Natural killer cell (primary cell): ENCODE measurements at regions not wholly inside any gene's neighbourhood (a gene's known extent, or its start where the extent isn't known, plus 50 kb on each side); places are given as distances from the start of the nearest gene placed in this dataset.

Experiments used
- ATAC-seq, 3 donors: fragments of 150-1000 bp in 2 of 3; fragments of 200-7000 bp in 1 of 3; cut with Tn5 transposase; 1 replicate in 1 of 3; 2 replicates in 2 of 3; pipeline ENCODE4 v1.10.0; 2021; ENCODE audit warnings: mild to moderate bottlenecking in 2 of 3, moderate library complexity in 2 of 3
- DNase-seq, 2 donors: peaks; one replicate each; pipeline versions ENCODE4 v3.0.0 to v3.0.0-alpha.2; 2013 to 2021; ENCODE audit warnings: mixed read lengths in 1 of 2
- H3K27ac ChIP-seq: one replicate; pipeline ENCODE4 v1.5.1; 2013; ENCODE audit warnings: mild to moderate bottlenecking, low read length
- H3K27me3 ChIP-seq: one replicate; pipeline ENCODE4 v1.6.1; 2013; ENCODE audit warnings: low read length; ENCODE audit not compliant: control insufficient read depth, insufficient read depth
- H3K36me3 ChIP-seq: one replicate; pipeline ENCODE4 v1.6.1; 2013; ENCODE audit warnings: low read length; ENCODE audit not compliant: control insufficient read depth, insufficient read depth
- H3K4me1 ChIP-seq: one replicate; pipeline ENCODE4 v1.6.1; 2013; ENCODE audit warnings: low read length; ENCODE audit not compliant: control insufficient read depth, insufficient read depth
- H3K4me3 ChIP-seq: one replicate; pipeline ENCODE4 v1.5.1; 2013; ENCODE audit warnings: low read length
- H3K9me3 ChIP-seq: one replicate; pipeline ENCODE4 v1.6.1; 2013; ENCODE audit warnings: low read length; ENCODE audit not compliant: control insufficient read depth, insufficient read depth
- H3K27ac Mint-ChIP-seq, 2 donors: one replicate each; pipeline ENCODE4 v1.8.0; 2022; ENCODE audit warnings: mild to moderate bottlenecking in 2 of 2, mixed read lengths in 2 of 2, moderate library complexity in 1 of 2
- H3K27me3 Mint-ChIP-seq, 2 donors: one replicate each; pipeline ENCODE4 v1.8.0; 2022; ENCODE audit warnings: low read depth in 2 of 2, mixed read lengths in 2 of 2
- H3K36me3 Mint-ChIP-seq: one replicate; pipeline ENCODE4 v1.8.0; 2022; ENCODE audit warnings: mixed read lengths
- H3K4me1 Mint-ChIP-seq, 2 donors: one replicate each; pipeline ENCODE4 v1.8.0; 2022; ENCODE audit warnings: mixed read lengths in 2 of 2
- H3K4me3 Mint-ChIP-seq: one replicate; pipeline ENCODE4 v1.8.0; 2022; ENCODE audit warnings: mild to moderate bottlenecking, moderate library complexity, mixed read lengths
- H3K9me3 Mint-ChIP-seq, 2 donors: one replicate each; pipeline ENCODE4 v1.8.0; 2022; ENCODE audit warnings: mixed read lengths in 2 of 2
- WGBS: methylation state at CpG from one replicate; pipeline ENCODE4 v1.1.7; 2013; ENCODE audit warnings: missing lambda C conversion rate; ENCODE audit not compliant: insufficient coverage; 5-methylcytosine and 5-hydroxymethylcytosine counted together
- intact Hi-C: fragments of 100-400 bp; cut with micrococcal nuclease; formaldehyde crosslinking; loops from one replicate; pipeline ENCODE4 v1.14.2; 2022
- TF ChIP-seq, protein P1 (sequence below): fragments of 200-600 bp; IDR thresholded peaks from one replicate; pipeline ENCODE4 v1.8.0; 2022; ENCODE audit warnings: antibody characterized with exemption

- Histone ChIP-seq H3K4me3 (no peak overlapping the region), H3K4me1 (no peaks in the 10 kb centered on the region), H3K36me3 (no peaks in the 10 kb centered on the region), H3K27me3 (no peaks in the 10 kb centered on the region), H3K9me3 (no peaks in the 10 kb centered on the region), H3K27ac (no peak overlapping the region)
- Mint-ChIP-seq H3K27ac (no peak overlapping the region), H3K27me3 (peaks cover 0 to 8% of the 10 kb centered on the region in 2 donors), H3K4me3 (no peak overlapping the region), H3K9me3 (no peaks in the 10 kb centered on the region), H3K4me1 (peaks cover 7 to 9% of the 10 kb centered on the region in 2 donors), H3K36me3 (no peaks in the 10 kb centered on the region)
- no peak for DNase-seq
- ATAC-seq = no peak
- intact Hi-C loops = no loop called here
- TF ChIP-seq, protein P1, sequence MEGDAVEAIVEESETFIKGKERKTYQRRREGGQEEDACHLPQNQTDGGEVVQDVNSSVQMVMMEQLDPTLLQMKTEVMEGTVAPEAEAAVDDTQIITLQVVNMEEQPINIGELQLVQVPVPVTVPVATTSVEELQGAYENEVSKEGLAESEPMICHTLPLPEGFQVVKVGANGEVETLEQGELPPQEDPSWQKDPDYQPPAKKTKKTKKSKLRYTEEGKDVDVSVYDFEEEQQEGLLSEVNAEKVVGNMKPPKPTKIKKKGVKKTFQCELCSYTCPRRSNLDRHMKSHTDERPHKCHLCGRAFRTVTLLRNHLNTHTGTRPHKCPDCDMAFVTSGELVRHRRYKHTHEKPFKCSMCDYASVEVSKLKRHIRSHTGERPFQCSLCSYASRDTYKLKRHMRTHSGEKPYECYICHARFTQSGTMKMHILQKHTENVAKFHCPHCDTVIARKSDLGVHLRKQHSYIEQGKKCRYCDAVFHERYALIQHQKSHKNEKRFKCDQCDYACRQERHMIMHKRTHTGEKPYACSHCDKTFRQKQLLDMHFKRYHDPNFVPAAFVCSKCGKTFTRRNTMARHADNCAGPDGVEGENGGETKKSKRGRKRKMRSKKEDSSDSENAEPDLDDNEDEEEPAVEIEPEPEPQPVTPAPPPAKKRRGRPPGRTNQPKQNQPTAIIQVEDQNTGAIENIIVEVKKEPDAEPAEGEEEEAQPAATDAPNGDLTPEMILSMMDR = no peak
- WGBS = 90% methylated on average over 4 of the region's 4 CpGs
These were observed 66.3 kb downstream of the CRYGS start for GRCh38 chr3:186477876-186478275.

- Histone ChIP-seq H3K27me3 (no peaks in the 10 kb centered on the region), H3K4me1 (no peaks in the 10 kb centered on the region), H3K4me3 (no peak overlapping the region), H3K27ac (no peak overlapping the region), H3K36me3 (no peaks in the 10 kb centered on the region), H3K9me3 (no peaks in the 10 kb centered on the region)
- H3K27me3 Mint-ChIP-seq = peaks cover 2 to 14% of the 10 kb centered on the region in 2 donors
- TF ChIP-seq, protein P1 = no peak
- no peak for DNase-seq
- WGBS = 91% methylated on average over 8 of the region's 8 CpGs
- intact Hi-C loops = no loop called here
- ATAC-seq = no peak
- peaks cover 7 to 9% of the 10 kb centered on the region in 2 donors for H3K4me1 Mint-ChIP-seq
- H3K36me3 Mint-ChIP-seq = no peaks in the 10 kb centered on the region
- H3K27ac Mint-ChIP-seq = no peak overlapping the region
- H3K4me3 Mint-ChIP-seq = no peak overlapping the region
- no peaks in the 10 kb centered on the region for H3K9me3 Mint-ChIP-seq
These were observed 67.1 kb downstream of the CRYGS start for GRCh38 chr3:186477033-186477432.

GRCh38 chr3:186476541-186476940, 67.6 kb downstream of the CRYGS start:
- intact Hi-C loops = no loop called here
- DNase-seq = no peak
- Histone ChIP-seq H3K4me1 (no peaks in the 10 kb centered on the region), H3K27ac (no peak overlapping the region), H3K4me3 (no peak overlapping the region), H3K27me3 (no peaks in the 10 kb centered on the region), H3K9me3 (no peaks in the 10 kb centered on the region), H3K36me3 (no peaks in the 10 kb centered on the region)
- TF ChIP-seq, protein P1 = no peak
- no peak overlapping the region for H3K27ac Mint-ChIP-seq
- H3K36me3 Mint-ChIP-seq = no peaks in the 10 kb centered on the region
- no peak for ATAC-seq
- H3K4me3 Mint-ChIP-seq = no peak overlapping the region
- peaks cover 2 to 19% of the 10 kb centered on the region in 2 donors for H3K27me3 Mint-ChIP-seq
- WGBS = 93% methylated on average over 2 of the region's 2 CpGs
- no peaks in the 10 kb centered on the region for H3K9me3 Mint-ChIP-seq
- peaks cover 4% of the 10 kb centered on the region in 2 donors for H3K4me1 Mint-ChIP-seq

- Histone ChIP-seq H3K27ac (no peak overlapping the region), H3K4me1 (no peaks in the 10 kb centered on the region), H3K9me3 (no peaks in the 10 kb centered on the region), H3K27me3 (no peaks in the 10 kb centered on the region), H3K4me3 (no peak overlapping the region), H3K36me3 (no peaks in the 10 kb centered on the region)
- Mint-ChIP-seq H3K27me3 (peaks cover 2 to 19% of the 10 kb centered on the region in 2 donors), H3K4me3 (no peak overlapping the region), H3K9me3 (no peaks in the 10 kb centered on the region), H3K27ac (no peak overlapping the region), H3K4me1 (no peaks in the 10 kb centered on the region), H3K36me3 (no peaks in the 10 kb centered on the region)
- intact Hi-C loops = no loop called here
- TF ChIP-seq, protein P1 = no peak
- WGBS = 88% methylated on average over 3 of the region's 3 CpGs
- no peak for DNase-seq
- no peak for ATAC-seq
These were observed 68.1 kb downstream of the CRYGS start for GRCh38 chr3:186476044-186476468.
